ENCODE measurements at regions not wholly inside any gene's neighbourhood (a gene's known extent, or its start where the extent isn't known, plus 50 kb on each side); places are given as distances from the start of the nearest gene placed in this dataset.

GRCh38 chr7:98465022-98465421, 64.1 kb upstream of the BAIAP2L1 start:
- H3K4me1 Mint-ChIP-seq, result no peaks in the 10 kb centered on the region

GRCh38 chr7:98464558-98464940, 63.7 kb upstream of the BAIAP2L1 start:
- H3K27me3 Mint-ChIP-seq (ENCODE audit: low read depth), result peaks cover 56% of the 10 kb centered on the region
- no peak overlapping the region for H3K27ac Mint-ChIP-seq
- no peak overlapping the region for H3K4me3 Mint-ChIP-seq

More at GRCh38 chr7:98465022-98465421, 64.1 kb upstream of the BAIAP2L1 start:
- Mint-ChIP-seq H3K4me3 (no peak overlapping the region), H3K36me3 (no peaks in the 10 kb centered on the region), H3K27ac (no peak overlapping the region), H3K9me3 (peaks cover 5% of the 10 kb centered on the region), H3K27me3 (ENCODE audit: low read depth) (peaks cover 61% of the 10 kb centered on the region)
- TF ChIP-seq CTCF (IDR thresholded peaks at IDR 0.05; ENCODE audit: unreplicated experiment), result no peak
- DNase-seq (ENCODE audit: low spot score in 2 of 2, unreplicated experiment in 2 of 2), result no peak

GRCh38 chr7:98463837-98464557, 63.1 kb upstream of the BAIAP2L1 start:
- H3K4me1 Mint-ChIP-seq, result no peaks in the 10 kb centered on the region
- H3K9me3 Mint-ChIP-seq, result peaks cover under 1% of the 10 kb centered on the region
- no peak overlapping the region for H3K4me3 Mint-ChIP-seq
- H3K27ac Mint-ChIP-seq, result no peak overlapping the region
- H3K36me3 Mint-ChIP-seq, result no peaks in the 10 kb centered on the region
- peaks cover 51% of the 10 kb centered on the region for H3K27me3 Mint-ChIP-seq (ENCODE audit: low read depth)
- no peak for DNase-seq (ENCODE audit: low spot score in 2 of 2, unreplicated experiment in 2 of 2)
- TF ChIP-seq CTCF (IDR thresholded peaks at IDR 0.05; ENCODE audit: unreplicated experiment), result no peak

More at GRCh38 chr7:98464558-98464940, 63.7 kb upstream of the BAIAP2L1 start:
- TF ChIP-seq CTCF (IDR thresholded peaks at IDR 0.05; ENCODE audit: unreplicated experiment), result no peak
- no peak for DNase-seq (ENCODE audit: low spot score in 2 of 2, unreplicated experiment in 2 of 2)
- Mint-ChIP-seq H3K36me3 (no peaks in the 10 kb centered on the region), H3K9me3 (peaks cover 5% of the 10 kb centered on the region), H3K4me1 (no peaks in the 10 kb centered on the region)

DNA sequence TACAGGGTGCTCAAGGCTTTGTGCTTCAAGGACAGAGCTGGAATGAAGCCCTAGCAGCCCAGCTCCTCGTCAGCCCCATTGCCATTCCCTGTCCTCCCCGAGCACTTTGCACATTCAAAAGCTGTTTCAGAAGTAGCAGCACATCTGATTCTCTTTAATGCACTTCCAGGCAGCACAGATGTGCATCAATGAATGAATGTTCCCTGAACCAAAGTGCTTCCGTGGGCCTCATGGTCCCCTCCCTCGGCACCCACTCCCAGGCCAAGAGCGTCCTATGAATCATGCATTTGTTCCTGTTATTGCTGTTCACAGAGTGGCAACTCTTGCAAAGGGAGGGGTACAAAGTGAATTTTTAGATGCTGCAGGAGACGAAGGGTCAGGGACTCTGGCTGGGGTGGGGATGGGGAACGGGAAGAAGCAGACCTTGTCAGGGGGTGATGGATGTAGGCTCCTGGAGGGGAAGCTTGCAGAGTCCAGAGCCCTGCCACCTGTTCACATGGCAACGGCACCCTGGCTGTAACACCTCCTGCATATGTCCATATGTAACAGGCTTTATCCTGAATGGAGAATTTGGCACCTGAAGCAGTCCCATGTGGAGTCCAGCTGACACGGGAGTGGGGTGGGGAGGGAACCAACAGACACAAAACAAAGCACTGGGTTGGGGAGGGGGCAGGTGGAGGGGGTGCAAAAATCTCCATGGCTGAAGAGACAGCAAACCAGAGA, 62.2 kb upstream of the BAIAP2L1 start:
- H3K4me3 Mint-ChIP-seq, result no peak overlapping the region
- H3K27me3 Mint-ChIP-seq (ENCODE audit: low read depth), result peaks cover 44% of the 10 kb centered on the region
- H3K36me3 Mint-ChIP-seq, result no peaks in the 10 kb centered on the region
- DNase-seq (ENCODE audit: low spot score in 2 of 2, unreplicated experiment in 2 of 2), result no peak
- TF ChIP-seq CTCF (IDR thresholded peaks at IDR 0.05; ENCODE audit: unreplicated experiment), result no peak
- no peaks in the 10 kb centered on the region for H3K9me3 Mint-ChIP-seq
- H3K27ac Mint-ChIP-seq, result no peak overlapping the region
- H3K4me1 Mint-ChIP-seq, result no peaks in the 10 kb centered on the region

- DNase-seq (ENCODE audit: low spot score in 2 of 2, unreplicated experiment in 2 of 2), result no peak
- H3K4me3 Mint-ChIP-seq, result no peak overlapping the region
- no peak overlapping the region for H3K27ac Mint-ChIP-seq
- no peaks in the 10 kb centered on the region for H3K36me3 Mint-ChIP-seq
- no peaks in the 10 kb centered on the region for H3K4me1 Mint-ChIP-seq
- H3K27me3 Mint-ChIP-seq (ENCODE audit: low read depth), result peaks cover 30% of the 10 kb centered on the region
- no peaks in the 10 kb centered on the region for H3K9me3 Mint-ChIP-seq
- TF ChIP-seq CTCF (IDR thresholded peaks at IDR 0.05; ENCODE audit: unreplicated experiment), result no peak
These were observed 60.0 kb upstream of the BAIAP2L1 start for GRCh38 chr7:98460902-98461301.

All from mesothelial cell of epicardium (in vitro differentiated cells).